Neuronal stem cell (in vitro differentiated cells): ENCODE measurements at regions not wholly inside any gene's neighbourhood (a gene's known extent, or its start where the extent isn't known, plus 50 kb on each side); places are given as distances from the start of the nearest gene placed in this dataset.

ENCODE experiments used
- DNase-seq: peaks from one replicate; pipeline ENCODE4 v3.0.0-alpha.2; 2013; ENCODE audit warnings: low spot score
- H2AFZ ChIP-seq: one replicate; pipeline ENCODE4 v1.6.1; 2013; ENCODE audit warnings: mild to moderate bottlenecking, low read length, inconsistent platforms
- H2AK5ac ChIP-seq: 2 replicates; pipeline ENCODE4 v1.6.1; 2013; ENCODE audit warnings: low read depth, mild to moderate bottlenecking, inconsistent platforms, low read length, moderate library complexity, mixed read lengths
- H2BK120ac ChIP-seq: 2 replicates; pipeline ENCODE4 v1.6.1; 2013; ENCODE audit warnings: low read depth, mild to moderate bottlenecking, inconsistent platforms, low read length, moderate library complexity, mixed read lengths
- H2BK12ac ChIP-seq: one replicate; pipeline ENCODE4 v1.6.1; 2013; ENCODE audit warnings: low read length, inconsistent platforms
- H2BK15ac ChIP-seq: 2 replicates; pipeline ENCODE4 v1.6.1; 2013; ENCODE audit warnings: mild to moderate bottlenecking, low read length, inconsistent platforms, mixed read lengths
- H2BK5ac ChIP-seq: one replicate; pipeline ENCODE4 v1.6.1; 2013; ENCODE audit warnings: inconsistent platforms, mild to moderate bottlenecking, low read length, moderate library complexity
- H3K14ac ChIP-seq: one replicate; pipeline ENCODE4 v1.6.1; 2013; ENCODE audit warnings: low read length, inconsistent platforms
- H3K18ac ChIP-seq: 2 replicates; pipeline ENCODE4 v1.6.1; 2013; ENCODE audit warnings: low read length, inconsistent platforms
- H3K23ac ChIP-seq: 2 replicates; pipeline ENCODE4 v1.6.1; 2013; ENCODE audit warnings: low read depth, mild to moderate bottlenecking, mixed read lengths, low read length, inconsistent platforms; ENCODE audit not compliant: poor library complexity
- H3K27ac ChIP-seq: replicated peaks from 3 replicates; pipeline ENCODE4 v1.5.1; 2013; ENCODE audit warnings: low read length, inconsistent platforms
- H3K27me3 ChIP-seq, 3 experiments: 2 replicates each; pipeline ENCODE4 v1.6.1; 2013; ENCODE audit warnings: low read length in 3 of 3, mild to moderate bottlenecking in 2 of 3, inconsistent platforms in 1 of 3, low read depth in 1 of 3, mixed read lengths in 1 of 3, moderate library complexity in 1 of 3; ENCODE audit not compliant: control insufficient read depth in 3 of 3, insufficient read depth in 3 of 3
- H3K36me3 ChIP-seq, 2 donors: replicated peaks in 1 of 2; 2 replicates each; pipeline ENCODE4 v1.6.1; 2013; ENCODE audit warnings: low read length in 2 of 2; ENCODE audit not compliant: control insufficient read depth in 2 of 2, insufficient read depth in 2 of 2
- H3K4ac ChIP-seq: 2 replicates; pipeline ENCODE4 v1.6.1; 2013; ENCODE audit warnings: inconsistent platforms, mild to moderate bottlenecking, low read length, moderate library complexity
- H3K4me1 ChIP-seq, 2 donors: 1 replicate in 1 of 2; 2 replicates in 1 of 2; pipeline ENCODE4 v1.6.1; 2013; ENCODE audit warnings: low read length in 2 of 2, low read depth in 1 of 2; ENCODE audit not compliant: control insufficient read depth in 2 of 2, insufficient read depth in 1 of 2
- H3K4me2 ChIP-seq: one replicate; pipeline ENCODE4 v1.6.1; 2013; ENCODE audit warnings: mild to moderate bottlenecking, low read length, inconsistent platforms; ENCODE audit not compliant: insufficient read depth, poor library complexity, severe bottlenecking
- H3K4me3 ChIP-seq, 2 donors: 2 replicates each; pipeline ENCODE4 v1.5.1; 2013; ENCODE audit warnings: low read length in 2 of 2, mild to moderate bottlenecking in 2 of 2, inconsistent platforms in 1 of 2, moderate library complexity in 1 of 2
- H3K79me1 ChIP-seq: one replicate; pipeline ENCODE4 v1.6.1; 2013; ENCODE audit warnings: low read depth, mild to moderate bottlenecking, inconsistent platforms, low read length, moderate library complexity
- H3K9ac ChIP-seq: one replicate; pipeline ENCODE4 v1.6.1; 2013; ENCODE audit warnings: mild to moderate bottlenecking, low read depth, low read length, inconsistent platforms; ENCODE audit not compliant: poor library complexity
- H3K9me3 ChIP-seq, 2 donors: replicated peaks in 1 of 2; 2 replicates each; pipeline versions ENCODE3 to v1.6.1; 2013; ENCODE audit warnings: low read length in 2 of 2, mild to moderate bottlenecking in 2 of 2, inconsistent platforms in 1 of 2, low read depth in 1 of 2, mixed read lengths in 1 of 2, moderate library complexity in 1 of 2; ENCODE audit not compliant: control insufficient read depth in 2 of 2, insufficient read depth in 1 of 2
- H4K8ac ChIP-seq: one replicate; pipeline ENCODE4 v1.6.1; 2013; ENCODE audit warnings: low read depth, mild to moderate bottlenecking, inconsistent platforms, low read length, moderate library complexity
- H4K91ac ChIP-seq: one replicate; pipeline ENCODE4 v1.6.1; 2013; ENCODE audit warnings: low read length, low read depth, mild to moderate bottlenecking, inconsistent platforms; ENCODE audit not compliant: poor library complexity
- WGBS, 2 donors: extraction: QIAGEN DNeasy Blood & Tissue Kit; methylation state at CpG; one replicate each; pipeline ENCODE4 v1.1.7; 2013; ENCODE audit warnings: missing lambda C conversion rate in 2 of 2, mixed read lengths in 1 of 2; ENCODE audit not compliant: insufficient read length in 2 of 2, insufficient replicate concordance in 1 of 2; ENCODE audit errors: extremely low coverage in 2 of 2; 5-methylcytosine and 5-hydroxymethylcytosine counted together

- H3K9me3 ChIP-seq, result peaks cover 0 to 2% of the 10 kb centered on the region in 2 donors
- no peak overlapping the region for H2AFZ ChIP-seq
- no peak overlapping the region for H3K23ac ChIP-seq
- no peaks in the 10 kb centered on the region for H3K79me1 ChIP-seq
- H3K4me2 ChIP-seq, result no peak overlapping the region
- no peak overlapping the region for H4K8ac ChIP-seq
- no peak overlapping the region for H4K91ac ChIP-seq
- H2BK5ac ChIP-seq, result no peak overlapping the region
- H3K36me3 ChIP-seq, result no peaks in the 10 kb centered on the region
- no peak overlapping the region for H3K27ac ChIP-seq
- H3K18ac ChIP-seq, result no peak overlapping the region
- H3K4me3 ChIP-seq, result no peak overlapping the region
- H3K14ac ChIP-seq, result no peak overlapping the region
- H3K4me1 ChIP-seq, result no peaks in the 10 kb centered on the region
- H2BK12ac ChIP-seq, result no peak overlapping the region
- H3K9ac ChIP-seq, result no peak overlapping the region
- no peak overlapping the region for H3K4ac ChIP-seq
- H2BK15ac ChIP-seq, result no peak overlapping the region
- no peak for DNase-seq
- no peaks in the 10 kb centered on the region for H3K27me3 ChIP-seq
- H2AK5ac ChIP-seq, result no peak overlapping the region
- WGBS, 2 donors, result no CpG with 5 or more reads among the region's 1 CpG
- no peak overlapping the region for H2BK120ac ChIP-seq
These were observed 227.3 kb downstream of the KDR start for GRCh38 chr4:54898056-54898562.

DNA sequence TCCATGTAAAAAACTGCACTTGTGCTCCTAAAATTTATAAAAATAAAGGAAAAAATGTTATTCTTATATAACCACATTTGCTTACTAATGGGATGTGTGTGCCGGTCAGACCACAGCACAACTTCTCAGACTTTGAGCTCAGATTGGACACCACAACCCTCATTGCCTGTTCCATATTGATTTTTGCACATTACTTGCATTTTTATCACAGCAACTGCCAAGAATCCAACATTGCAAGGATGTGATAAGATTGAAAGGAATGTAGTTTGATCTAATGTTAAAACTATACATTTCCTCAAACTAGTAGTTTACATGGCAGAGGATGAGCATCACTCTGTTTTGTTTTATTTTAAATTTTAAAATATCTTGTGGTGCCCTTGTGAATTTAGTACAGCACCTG lies 227.8 kb downstream of the KDR start:
- no peak overlapping the region for H3K4ac ChIP-seq
- no peak overlapping the region for H3K18ac ChIP-seq
- H4K91ac ChIP-seq, result no peak overlapping the region
- DNase-seq, result no peak
- H2BK5ac ChIP-seq, result no peak overlapping the region
- no peak overlapping the region for H3K27ac ChIP-seq
- H3K79me1 ChIP-seq, result no peaks in the 10 kb centered on the region
- H3K36me3 ChIP-seq, result no peaks in the 10 kb centered on the region
- H3K9me3 ChIP-seq, result peaks cover 0 to 2% of the 10 kb centered on the region in 2 donors
- H4K8ac ChIP-seq, result no peak overlapping the region
- no peak overlapping the region for H3K14ac ChIP-seq
- no peak overlapping the region for H2AK5ac ChIP-seq
- no peak overlapping the region for H2BK15ac ChIP-seq
- no peak overlapping the region for H3K4me2 ChIP-seq
- H3K9ac ChIP-seq, result no peak overlapping the region
- no peak overlapping the region for H2BK12ac ChIP-seq
- no CpG with 5 or more reads among the region's 1 CpG for WGBS, 2 donors
- H3K23ac ChIP-seq, result no peak overlapping the region
- no peaks in the 10 kb centered on the region for H3K27me3 ChIP-seq
- H3K4me1 ChIP-seq, result no peaks in the 10 kb centered on the region
- H2AFZ ChIP-seq, result no peak overlapping the region
- H3K4me3 ChIP-seq, result no peak overlapping the region
- H2BK120ac ChIP-seq, result no peak overlapping the region

DNA sequence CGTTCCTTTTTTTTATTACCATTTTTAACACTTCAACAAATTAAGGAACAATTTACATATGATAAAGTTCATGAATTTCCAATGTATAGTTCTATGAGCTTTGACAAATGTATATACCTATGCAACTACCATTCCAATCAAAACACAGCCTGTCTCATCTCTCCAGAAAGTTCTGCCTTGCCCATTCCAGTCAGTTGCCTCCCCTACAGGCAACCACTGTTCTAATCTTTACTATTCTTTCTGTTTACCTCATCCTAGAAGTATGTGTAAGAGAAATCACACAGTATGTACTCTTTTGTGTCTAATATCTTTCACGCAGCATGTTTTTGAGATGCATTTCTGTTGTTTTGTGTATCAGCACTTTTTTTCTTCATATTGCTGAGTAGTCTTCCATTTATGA lies 224.9 kb downstream of the KIT start:
- DNase-seq, result no peak
- no peak overlapping the region for H3K4me3 ChIP-seq
- no peak overlapping the region for H4K91ac ChIP-seq
- no peak overlapping the region for H3K14ac ChIP-seq
- H3K4me2 ChIP-seq, result no peak overlapping the region
- WGBS, 2 donors, result 100% methylated on average over 1 of the region's 2 CpGs
- no peak overlapping the region for H3K9ac ChIP-seq
- no peak overlapping the region for H2BK5ac ChIP-seq
- no peaks in the 10 kb centered on the region for H3K27me3 ChIP-seq
- no peak overlapping the region for H3K4ac ChIP-seq
- no peaks in the 10 kb centered on the region for H3K4me1 ChIP-seq
- H2BK15ac ChIP-seq, result no peak overlapping the region
- no peak overlapping the region for H4K8ac ChIP-seq
- H3K18ac ChIP-seq, result no peak overlapping the region
- no peak overlapping the region for H2BK12ac ChIP-seq
- H3K27ac ChIP-seq, result no peak overlapping the region
- H3K79me1 ChIP-seq, result no peaks in the 10 kb centered on the region
- H3K23ac ChIP-seq, result no peak overlapping the region
- peaks cover 0 to 2% of the 10 kb centered on the region in 2 donors for H3K9me3 ChIP-seq
- H2AFZ ChIP-seq, result no peak overlapping the region
- H3K36me3 ChIP-seq, result no peaks in the 10 kb centered on the region
- no peak overlapping the region for H2AK5ac ChIP-seq
- no peak overlapping the region for H2BK120ac ChIP-seq

DNA sequence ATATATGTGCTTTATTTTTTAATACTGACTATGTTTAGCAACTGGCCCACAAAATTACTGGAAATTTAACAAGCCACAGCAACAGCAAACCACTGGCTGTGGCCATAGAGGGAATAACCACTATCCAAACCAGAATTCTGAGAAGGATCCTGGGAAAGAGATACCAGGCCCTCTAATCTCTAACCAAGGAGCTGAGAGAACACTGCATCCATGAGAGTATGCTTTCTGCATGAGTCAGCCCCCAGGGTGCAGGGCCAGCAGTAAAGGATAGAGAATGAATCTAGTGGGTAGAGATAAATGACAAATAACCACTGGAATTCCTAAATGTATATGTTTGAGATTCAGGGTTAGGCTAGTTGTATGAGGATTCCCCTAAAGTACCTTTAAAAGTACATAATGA lies 221.8 kb downstream of the KIT start:
- Histone ChIP-seq H3K4ac (no peak overlapping the region), H3K4me1 (no peaks in the 10 kb centered on the region), H3K18ac (no peak overlapping the region), H2AK5ac (no peak overlapping the region), H3K9ac (no peak overlapping the region), H3K4me3 (no peak overlapping the region), H3K23ac (no peak overlapping the region), H3K14ac (no peak overlapping the region), H3K9me3 (peaks cover 0 to 2% of the 10 kb centered on the region in 2 donors), H3K79me1 (no peaks in the 10 kb centered on the region), H2BK15ac (no peak overlapping the region), H3K27ac (no peak overlapping the region), H2BK120ac (no peak overlapping the region), H2AFZ (no peak overlapping the region), H2BK5ac (no peak overlapping the region), H3K4me2 (no peak overlapping the region), H4K91ac (no peak overlapping the region), H3K36me3 (no peaks in the 10 kb centered on the region), H3K27me3 (no peaks in the 10 kb centered on the region), H2BK12ac (no peak overlapping the region), H4K8ac (no peak overlapping the region)
- no peak for DNase-seq
